ENCODE measurements at regions not wholly inside any gene's neighbourhood (a gene's known extent, or its start where the extent isn't known, plus 50 kb on each side); places are given as distances from the start of the nearest gene placed in this dataset.

- DNase-seq (ENCODE audit: low read depth), result no peak
Observed at GRCh38 chr16:85309656-85310587, 197.7 kb upstream of the CIBAR2 start.

GRCh38 chr16:85310868-85311585 lies 198.8 kb upstream of the CIBAR2 start:
- no peak for DNase-seq (ENCODE audit: low read depth)

GRCh38 chr16:85311741-85312140 lies 199.5 kb upstream of the CIBAR2 start:
- no peak for DNase-seq (ENCODE audit: low read depth)

GRCh38 chr16:85312174-85312573 lies 199.9 kb upstream of the CIBAR2 start:
- no peak for DNase-seq (ENCODE audit: low read depth)

GRCh38 chr16:85312642-85313525 lies 200.6 kb upstream of the CIBAR2 start:
- no peak for DNase-seq (ENCODE audit: low read depth)

GRCh38 chr16:85313526-85314301 lies 201.4 kb upstream of the CIBAR2 start:
- peak; percentile 31 for DNase-seq (ENCODE audit: low read depth)

- no peak for DNase-seq (ENCODE audit: low read depth)
Observed at GRCh38 chr16:85314512-85314971, 202.3 kb upstream of the CIBAR2 start.

GRCh38 chr16:85315866-85316265 lies 203.6 kb upstream of the CIBAR2 start:
- no peak for DNase-seq (ENCODE audit: low read depth)

- DNase-seq (ENCODE audit: low read depth), result peak; percentile 63
Observed at GRCh38 chr16:85316321-85316919, 204.1 kb upstream of the CIBAR2 start.

- DNase-seq (ENCODE audit: low read depth), result no peak
Observed at GRCh38 chr16:85316944-85317343, 204.7 kb upstream of the CIBAR2 start.

- no peak for DNase-seq (ENCODE audit: low read depth)
Observed at GRCh38 chr16:85317704-85318103, 205.4 kb upstream of the CIBAR2 start.

GRCh38 chr16:85319208-85319983 lies 207.1 kb upstream of the CIBAR2 start:
- no peak for DNase-seq (ENCODE audit: low read depth)

- DNase-seq (ENCODE audit: low read depth), result no peak
Observed at GRCh38 chr16:85319984-85320440, 207.7 kb upstream of the CIBAR2 start.

- no peak for DNase-seq (ENCODE audit: low read depth)
Observed at GRCh38 chr16:85320677-85321385, 208.6 kb upstream of the CIBAR2 start.

GRCh38 chr16:85321509-85322271 lies 209.4 kb upstream of the CIBAR2 start:
- peak; percentile 96 for DNase-seq (ENCODE audit: low read depth)

GRCh38 chr16:85323230-85323960 lies 211.1 kb upstream of the CIBAR2 start:
- DNase-seq (ENCODE audit: low read depth), result no peak

- DNase-seq (ENCODE audit: low read depth), result no peak
Observed at GRCh38 chr16:85323961-85324253, 211.6 kb upstream of the CIBAR2 start.

- no peak for DNase-seq (ENCODE audit: low read depth)
Observed at GRCh38 chr16:85324488-85324887, 212.2 kb upstream of the CIBAR2 start.
